GM12878 (cell line): ENCODE measurements at regions not wholly inside any gene's neighbourhood (a gene's known extent, or its start where the extent isn't known, plus 50 kb on each side); places are given as distances from the start of the nearest gene placed in this dataset.

Experiments
- ATAC-seq: fragments of 200-7000 bp; cut with Tn5 transposase; 3 replicates; pipeline ENCODE4 v1.9.1; 2020; ENCODE audit warnings: mild to moderate bottlenecking, moderate library complexity
- BruUV-seq: library from RNA; stranded (reverse); fragments of 400-500 nt; replicated peaks from 2 replicates; lab custom pipeline; 2021; lab: Mats Ljungman, UMichigan
- CTCF ChIA-PET: fragments of 300-600 bp; sonication (Branson Sonifier 250); formaldehyde crosslinking; extraction: SDS; loops from one replicate; lab custom pipeline; 2021; ENCODE audit warnings: inconsistent platforms; lab: Yijun Ruan, JAX
- POLR2A ChIA-PET: fragments of 350-600 bp; formaldehyde crosslinking; extraction: SDS; loops from one replicate; lab custom pipeline; 2021; ENCODE audit warnings: inconsistent platforms; lab: Charles Lee
- RAD21 ChIA-PET: fragments of 300-600 bp; sonication (Branson Sonifier 250); formaldehyde crosslinking; loops from one replicate; lab custom pipeline; 2023; ENCODE audit warnings: antibody characterized with exemption; ENCODE audit not compliant: unreplicated experiment; lab: Charles Lee
- SMC1A ChIA-PET: fragments of 300-600 bp; sonication (Branson Sonifier 250); formaldehyde crosslinking; loops from one replicate; lab custom pipeline; 2023; ENCODE audit not compliant: unreplicated experiment, uncharacterized antibody; lab: Charles Lee
- DNase-seq: peaks from one replicate; pipeline ENCODE4 v3.0.0-alpha.2; 2011; ENCODE audit warnings: low read depth, low spot score
- FAIRE-seq: peaks from 3 replicates; lab custom pipeline; 2011; peaks lifted over from hg19 to GRCh38; lab: Jason Lieb, UNC
- H2AFZ ChIP-seq: 2 replicates; pipeline ENCODE4 v1.6.0; 2011; ENCODE audit warnings: low read depth, low read length, control low read depth; ENCODE audit not compliant: control insufficient read depth
- H3K27ac ChIP-seq: 2 replicates; pipeline ENCODE4 v1.5.1; 2011; ENCODE audit warnings: control low read depth; ENCODE audit not compliant: control insufficient read depth, insufficient read depth
- H3K27me3 ChIP-seq, 2 experiments: replicated peaks in 1 of 2; 2 replicates each; pipeline versions ENCODE4 v1.6.0 to v1.6.1; 2011; ENCODE audit warnings: low read length in 1 of 2; ENCODE audit not compliant: control insufficient read depth in 2 of 2, insufficient read depth in 2 of 2
- H3K36me3 ChIP-seq, 2 experiments: 2 replicates each; pipeline ENCODE4 v1.5.1; 2011; ENCODE audit warnings: low read length in 1 of 2; ENCODE audit not compliant: control insufficient read depth in 2 of 2, insufficient read depth in 2 of 2
- H3K4me1 ChIP-seq: 2 replicates; pipeline ENCODE4 v1.6.1; 2011; ENCODE audit warnings: mild to moderate bottlenecking, low read length, moderate library complexity, mixed read lengths; ENCODE audit not compliant: control insufficient read depth, insufficient read depth
- H3K4me2 ChIP-seq: 2 replicates; pipeline ENCODE4 v1.6.0; 2011; ENCODE audit warnings: control low read depth; ENCODE audit not compliant: control insufficient read depth, insufficient read depth
- H3K4me3 ChIP-seq: fragments of 200-600 bp; sonication (generic); 2 replicates; pipeline ENCODE4 v1.5.1; 2016
- H3K79me2 ChIP-seq: 2 replicates; pipeline ENCODE4 v1.6.0; 2011; ENCODE audit warnings: low read length; ENCODE audit not compliant: control insufficient read depth, insufficient read depth
- H3K9ac ChIP-seq: 2 replicates; pipeline ENCODE4 v1.8.0; 2011; ENCODE audit warnings: low read length, control low read depth, mixed read lengths; ENCODE audit not compliant: control insufficient read depth, insufficient read depth
- H3K9me3 ChIP-seq: replicated peaks from 3 replicates; pipeline ENCODE4 v1.5.1; 2011; ENCODE audit warnings: mild to moderate bottlenecking, low read length; ENCODE audit not compliant: control insufficient read depth, insufficient read depth
- H4K20me1 ChIP-seq: 2 replicates; pipeline ENCODE4 v1.6.0; 2011; ENCODE audit not compliant: control insufficient read depth, insufficient read depth
- MXI1 ChIP-seq: fragments of 150-350 bp; IDR thresholded peaks from 2 replicates; pipeline ENCODE4 v1.6.1; 2011; ENCODE audit warnings: low read depth, mild to moderate bottlenecking, inconsistent platforms, low read length, improper control_type of control experiment
- ZBTB40 ChIP-seq: fragments of 450-650 bp; IDR thresholded peaks from 2 replicates; pipeline ENCODE4 v1.6.1; 2016; ENCODE audit warnings: mild to moderate bottlenecking, moderate library complexity, borderline replicate concordance
- WGBS: methylation state at CpG from one replicate; pipeline ENCODE4 v1.1.6; 2016; ENCODE audit warnings: low lambda C conversion rate; ENCODE audit not compliant: insufficient replicate concordance, insufficient coverage; ENCODE audit errors: missing lambda C conversion rate; 5-methylcytosine and 5-hydroxymethylcytosine counted together
- in situ Hi-C: fragments of 300-500 bp; cut with MboI; formaldehyde crosslinking; loops from 9 replicates; pipeline ENCODE4 v1.14.3; 2018; ENCODE audit warnings: mixed read lengths
- intact Hi-C: fragments of 100-400 bp; cut with micrococcal nuclease; formaldehyde crosslinking; loops from one replicate; pipeline ENCODE4 v1.14.2; 2022; ENCODE audit not compliant: unreplicated experiment
- TF ChIP-seq, protein P1 (sequence below): fragments of 450-650 bp; formaldehyde crosslinking; IDR thresholded peaks from 2 replicates; pipeline ENCODE4 v1.4.0; 2022; ENCODE audit warnings: mild to moderate bottlenecking, moderate library complexity

- POLR2A ChIA-PET, result no interaction called here
- BruUV-seq, result no TSS peak
- SMC1A ChIA-PET, result interaction anchor here (0.6 kb wide), 1 partner anchor 163 kb away, joined by 3 read pairs; no protein-coding TSS in a partner anchor
- H3K4me3 ChIP-seq, result no peak overlapping the region
- DNase-seq (no peak), ATAC-seq (no peak), FAIRE-seq (no peak)
- RAD21 ChIA-PET, result no interaction called here
- H3K4me1 ChIP-seq, result no peaks in the 10 kb centered on the region
- no peaks in the 10 kb centered on the region for H3K79me2 ChIP-seq
- H2AFZ ChIP-seq, result no peak overlapping the region
- no peak overlapping the region for H3K27ac ChIP-seq
- TF ChIP-seq ZBTB40 (no peak), MXI1 (no peak)
- TF ChIP-seq, protein P1, sequence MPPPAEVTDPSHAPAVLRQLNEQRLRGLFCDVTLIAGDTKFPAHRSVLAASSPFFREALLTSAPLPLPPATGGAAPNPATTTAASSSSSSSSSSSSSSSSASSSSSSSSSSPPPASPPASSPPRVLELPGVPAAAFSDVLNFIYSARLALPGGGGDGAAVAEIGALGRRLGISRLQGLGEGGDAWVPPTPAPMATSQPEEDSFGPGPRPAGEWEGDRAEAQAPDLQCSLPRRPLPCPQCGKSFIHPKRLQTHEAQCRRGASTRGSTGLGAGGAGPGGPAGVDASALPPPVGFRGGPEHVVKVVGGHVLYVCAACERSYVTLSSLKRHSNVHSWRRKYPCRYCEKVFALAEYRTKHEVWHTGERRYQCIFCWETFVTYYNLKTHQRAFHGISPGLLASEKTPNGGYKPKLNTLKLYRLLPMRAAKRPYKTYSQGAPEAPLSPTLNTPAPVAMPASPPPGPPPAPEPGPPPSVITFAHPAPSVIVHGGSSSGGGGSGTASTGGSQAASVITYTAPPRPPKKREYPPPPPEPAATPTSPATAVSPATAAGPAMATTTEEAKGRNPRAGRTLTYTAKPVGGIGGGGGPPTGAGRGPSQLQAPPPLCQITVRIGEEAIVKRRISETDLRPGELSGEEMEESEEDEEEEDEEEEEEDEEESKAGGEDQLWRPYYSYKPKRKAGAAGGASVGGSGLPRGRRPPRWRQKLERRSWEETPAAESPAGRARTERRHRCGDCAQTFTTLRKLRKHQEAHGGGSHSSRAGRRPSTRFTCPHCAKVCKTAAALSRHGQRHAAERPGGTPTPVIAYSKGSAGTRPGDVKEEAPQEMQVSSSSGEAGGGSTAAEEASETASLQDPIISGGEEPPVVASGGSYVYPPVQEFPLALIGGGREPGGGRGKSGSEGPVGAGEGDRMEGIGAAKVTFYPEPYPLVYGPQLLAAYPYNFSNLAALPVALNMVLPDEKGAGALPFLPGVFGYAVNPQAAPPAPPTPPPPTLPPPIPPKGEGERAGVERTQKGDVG (CRISPR knock-in tag), result no peak
- in situ Hi-C loops (no loop called here), intact Hi-C loops (no loop called here)
- no peaks in the 10 kb centered on the region for H4K20me1 ChIP-seq
- 40% methylated on average over 5 of the region's 5 CpGs for WGBS
- no peak overlapping the region for H3K4me2 ChIP-seq
- H3K36me3 ChIP-seq, result no peaks in the 10 kb centered on the region
- no peak overlapping the region for H3K9ac ChIP-seq
- H3K9me3 ChIP-seq, result no peaks in the 10 kb centered on the region
- no peaks in the 10 kb centered on the region for H3K27me3 ChIP-seq
- CTCF ChIA-PET, result no interaction called here
Measured at GRCh38 chr2:128817171-128817570, 498.5 kb upstream of the HS6ST1 start.
